AG04449 (cell line): ENCODE measurements at regions not wholly inside any gene's neighbourhood (a gene's known extent, or its start where the extent isn't known, plus 50 kb on each side); places are given as distances from the start of the nearest gene placed in this dataset.
"Not testable (repeated sequence)": the region's sequence is repeated elsewhere in the genome, so short reads cannot be mapped to it uniquely, and the experiment has no call there.

Experiments used
- CTCF ChIA-PET: fragments of 350-600 bp; formaldehyde crosslinking; extraction: SDS; loops from one replicate; lab custom pipeline; 2021; ENCODE audit warnings: antibody characterized with exemption; lab: Yijun Ruan, JAX
- POLR2A ChIA-PET: fragments of 400-600, 350-600 bp; formaldehyde crosslinking; extraction: SDS; loops from one replicate; lab custom pipeline; 2020; ENCODE audit warnings: antibody characterized with exemption, inconsistent platforms; lab: Yijun Ruan, JAX
- DNase-seq: peaks from one replicate; pipeline ENCODE4 v3.0.0-alpha.2; 2010; ENCODE audit warnings: low read depth, low spot score
- H3K4me3 ChIP-seq: 2 replicates; pipeline ENCODE4 v1.5.1; 2011; ENCODE audit warnings: low read depth, mild to moderate bottlenecking, control low read depth, low read length
- TF ChIP-seq, protein P1 (sequence below): IDR thresholded peaks from one replicate; pipeline ENCODE4 v1.5.1; 2011; ENCODE audit warnings: mild to moderate bottlenecking, moderate library complexity, low read length, control low read depth, inconsistent platforms; ENCODE audit not compliant: insufficient read depth; ENCODE audit errors: missing control alignments

DNA sequence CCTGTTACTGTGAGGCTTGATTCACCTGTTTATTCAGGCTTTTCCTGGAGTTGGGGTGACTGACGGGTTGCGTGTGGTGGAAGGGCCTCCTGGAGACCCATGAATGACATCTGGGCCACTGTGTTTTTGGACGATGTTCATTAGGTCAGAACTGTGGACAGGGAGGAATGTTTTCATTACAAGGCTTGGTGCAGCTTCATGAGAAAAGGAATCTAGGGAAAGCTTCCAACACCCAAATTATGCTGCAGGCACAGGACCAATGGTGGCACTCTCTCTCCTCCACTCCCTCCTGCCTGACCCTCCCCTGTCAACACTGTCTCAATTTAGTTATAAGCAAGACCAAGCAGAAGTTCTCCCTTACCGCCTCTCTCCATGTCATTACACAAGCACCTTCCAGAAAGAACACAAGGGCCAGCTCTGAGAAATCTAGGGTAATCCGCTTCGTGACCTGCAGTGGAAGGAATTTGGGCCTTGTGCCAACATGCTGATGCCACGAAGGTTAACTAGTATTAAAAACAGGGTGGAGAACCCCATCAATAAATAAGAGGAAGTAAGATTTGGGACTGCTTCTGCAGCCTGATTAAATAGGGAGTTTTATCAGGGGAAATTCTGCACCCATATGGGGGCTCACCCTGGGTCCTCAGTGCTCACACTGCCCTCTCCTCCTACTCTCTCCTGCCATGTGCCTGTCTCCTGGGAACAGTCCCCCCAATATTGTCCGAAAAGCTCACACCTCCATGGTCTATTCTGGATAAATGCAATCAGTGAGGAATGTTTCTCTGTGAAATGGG, 200.3 kb downstream of the KTN1 start:
- ChIA-PET CTCF (no interaction called here), POLR2A (no interaction called here)
- H3K4me3 ChIP-seq, result no peak overlapping the region
- DNase-seq, result no peak
- TF ChIP-seq, protein P1, sequence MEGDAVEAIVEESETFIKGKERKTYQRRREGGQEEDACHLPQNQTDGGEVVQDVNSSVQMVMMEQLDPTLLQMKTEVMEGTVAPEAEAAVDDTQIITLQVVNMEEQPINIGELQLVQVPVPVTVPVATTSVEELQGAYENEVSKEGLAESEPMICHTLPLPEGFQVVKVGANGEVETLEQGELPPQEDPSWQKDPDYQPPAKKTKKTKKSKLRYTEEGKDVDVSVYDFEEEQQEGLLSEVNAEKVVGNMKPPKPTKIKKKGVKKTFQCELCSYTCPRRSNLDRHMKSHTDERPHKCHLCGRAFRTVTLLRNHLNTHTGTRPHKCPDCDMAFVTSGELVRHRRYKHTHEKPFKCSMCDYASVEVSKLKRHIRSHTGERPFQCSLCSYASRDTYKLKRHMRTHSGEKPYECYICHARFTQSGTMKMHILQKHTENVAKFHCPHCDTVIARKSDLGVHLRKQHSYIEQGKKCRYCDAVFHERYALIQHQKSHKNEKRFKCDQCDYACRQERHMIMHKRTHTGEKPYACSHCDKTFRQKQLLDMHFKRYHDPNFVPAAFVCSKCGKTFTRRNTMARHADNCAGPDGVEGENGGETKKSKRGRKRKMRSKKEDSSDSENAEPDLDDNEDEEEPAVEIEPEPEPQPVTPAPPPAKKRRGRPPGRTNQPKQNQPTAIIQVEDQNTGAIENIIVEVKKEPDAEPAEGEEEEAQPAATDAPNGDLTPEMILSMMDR, result no peak

DNA sequence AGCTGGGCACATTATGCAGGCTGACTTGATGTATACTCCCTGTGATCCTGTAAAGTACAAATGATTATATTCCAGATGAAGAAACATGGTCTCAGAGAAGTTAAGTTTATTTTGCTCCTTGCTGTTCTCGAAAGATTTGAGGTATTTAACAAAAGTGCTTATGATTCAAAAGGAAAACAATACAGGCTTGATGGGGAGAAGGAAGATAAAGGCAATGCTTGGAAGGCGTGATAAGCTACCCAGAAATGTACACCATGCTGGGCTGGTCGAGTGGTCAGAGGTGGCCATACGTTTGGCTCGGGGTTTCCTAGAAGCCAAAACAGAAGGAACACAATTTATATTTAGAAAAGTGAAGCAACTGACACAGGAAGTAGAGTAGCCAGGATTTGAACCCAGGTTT, 201.0 kb downstream of the KTN1 start:
- DNase-seq, result no peak
- no peak overlapping the region for H3K4me3 ChIP-seq
- ChIA-PET POLR2A (interaction anchor here (0.9 kb wide), 1 partner anchor 523 kb away, joined by 3 read pairs; no protein-coding TSS in a partner anchor), CTCF (interaction anchor here (1.1 kb wide), 1 partner anchor 559 kb away, joined by 3 read pairs; no protein-coding TSS in a partner anchor)
- TF ChIP-seq, protein P1, result no peak

DNA sequence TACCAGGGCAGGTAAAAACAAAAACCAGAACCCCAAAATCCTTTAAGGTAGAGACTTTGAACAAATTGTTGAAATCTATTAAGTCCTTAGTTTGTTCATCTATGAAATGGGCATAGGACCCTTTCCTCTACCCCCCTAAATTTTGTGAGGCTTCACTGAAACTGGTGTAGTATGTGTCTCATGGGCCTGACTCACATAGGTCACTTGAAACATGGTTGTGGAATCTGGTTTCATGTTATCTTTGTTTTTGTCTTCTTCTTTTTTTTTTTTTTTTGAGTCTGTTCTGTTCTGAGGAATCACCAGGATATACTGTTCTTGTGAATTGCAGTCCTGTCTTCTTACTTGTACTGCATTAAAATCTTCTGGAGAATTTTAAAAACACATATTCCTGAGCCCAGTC, 202.2 kb downstream of the KTN1 start:
- ChIA-PET CTCF (interaction anchor here (1.1 kb wide), 1 partner anchor 558 kb away, joined by 3 read pairs; no protein-coding TSS in a partner anchor), POLR2A (no interaction called here)
- no peak for DNase-seq
- H3K4me3 ChIP-seq, result no peak overlapping the region
- TF ChIP-seq, protein P1, result no peak

DNA sequence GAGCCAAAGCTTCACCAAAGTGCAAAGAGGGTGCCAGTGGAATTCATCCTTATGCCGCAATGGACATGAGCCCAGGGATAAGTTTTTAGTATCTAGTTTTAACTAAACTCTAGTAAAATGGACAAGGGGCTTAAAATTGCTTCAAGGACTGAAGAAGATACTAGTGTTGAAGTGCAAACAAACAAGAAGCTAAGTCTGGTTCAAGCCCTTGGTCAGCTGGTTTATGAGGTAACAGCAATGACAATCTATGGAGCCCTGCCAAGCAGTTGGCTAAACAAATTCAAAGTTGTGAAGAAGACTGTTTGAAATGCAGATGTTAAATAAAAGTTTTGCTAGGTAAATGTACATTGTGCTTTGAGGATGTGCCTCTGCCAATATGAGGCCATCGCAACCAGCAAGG, 209.4 kb downstream of the KTN1 start:
- H3K4me3 ChIP-seq, result no peak overlapping the region
- ChIA-PET POLR2A (no interaction called here), CTCF (no interaction called here)
- DNase-seq, result no peak
- TF ChIP-seq, protein P1, result no peak

DNA sequence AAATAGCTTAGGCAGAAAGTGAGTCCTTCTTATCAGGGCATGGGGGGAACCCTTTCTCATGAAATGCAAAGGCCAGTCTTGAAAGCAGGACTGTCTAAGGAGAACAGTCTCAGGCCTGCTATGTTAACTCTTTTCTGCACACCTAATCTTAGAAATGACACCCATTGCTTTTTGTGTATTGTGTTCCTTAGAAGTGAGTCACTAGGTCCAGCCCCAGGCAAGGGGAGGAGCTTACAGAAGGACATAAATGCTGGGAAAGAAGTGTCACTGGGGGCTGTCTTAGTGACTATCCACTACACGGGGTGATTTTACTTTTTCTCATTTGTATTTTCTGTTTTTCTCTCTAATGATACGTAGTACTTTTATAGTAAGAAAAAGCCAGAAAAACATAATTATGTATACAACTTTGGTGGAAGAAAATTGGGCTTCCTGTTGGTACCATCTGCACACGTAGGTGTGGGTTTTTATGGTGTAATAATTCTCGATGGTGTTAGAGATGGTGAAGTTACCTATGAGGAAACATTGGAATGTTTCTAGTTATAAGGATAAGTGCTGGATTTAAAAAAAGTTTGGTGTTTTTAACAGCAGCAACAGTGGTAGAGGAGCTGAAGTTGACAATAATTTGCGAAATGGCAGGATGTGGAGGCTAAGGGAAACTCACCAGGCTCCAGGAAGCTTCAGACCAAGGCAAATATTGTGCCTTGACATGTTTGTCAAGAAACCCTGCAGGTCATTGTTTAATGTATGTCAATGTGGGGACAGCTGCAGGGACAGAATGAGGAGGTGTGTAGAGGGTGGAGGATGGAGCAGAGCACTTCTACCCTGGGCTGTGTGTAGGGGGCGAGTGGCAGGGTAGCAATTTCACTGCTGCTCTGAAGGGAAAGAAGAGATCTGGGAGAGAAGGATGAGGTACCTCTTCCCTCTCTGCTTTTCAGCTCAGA, 214.9 kb downstream of the KTN1 start:
- POLR2A ChIA-PET, result no interaction called here
- CTCF ChIA-PET, result no interaction called here
- H3K4me3 ChIP-seq, result no peak overlapping the region
- no peak for DNase-seq
- TF ChIP-seq, protein P1, result no peak

DNA sequence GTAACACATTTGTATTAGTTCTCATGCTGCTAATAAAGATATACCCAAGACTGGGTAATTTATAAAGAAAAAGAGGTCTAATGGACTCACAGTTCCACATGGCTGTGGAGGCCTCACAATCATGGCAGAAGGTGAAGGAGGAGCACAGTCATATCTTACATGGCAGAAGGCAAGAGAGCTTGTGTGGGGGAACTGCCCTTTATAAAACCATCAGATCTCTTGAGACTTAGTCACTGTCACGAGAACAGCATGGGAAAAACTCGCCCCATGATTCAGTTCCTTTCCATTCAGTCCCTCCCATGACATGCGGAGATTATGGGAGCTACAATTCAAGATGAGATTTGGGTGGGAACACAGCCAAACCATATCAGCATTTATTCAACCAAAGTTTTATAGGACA, 216.5 kb downstream of the KTN1 start:
- DNase-seq, POLR2A ChIA-PET, H3K4me3 ChIP-seq, CTCF ChIA-PET: not testable (repeated sequence)
